SK-N-SH (cell line): ENCODE measurements at regions not wholly inside any gene's neighbourhood (a gene's known extent, or its start where the extent isn't known, plus 50 kb on each side); places are given as distances from the start of the nearest gene placed in this dataset.

Source experiments
- CTCF ChIA-PET: fragments of 300-600, 350-600 bp; formaldehyde crosslinking; extraction: SDS; loops from one replicate; lab custom pipeline; 2021; lab: Yijun Ruan, JAX
- POLR2A ChIA-PET: fragments of 350-600 bp; sonication (Branson Sonifier 250); formaldehyde crosslinking; extraction: SDS; loops from one replicate; lab custom pipeline; 2020; ENCODE audit warnings: antibody characterized with exemption, inconsistent platforms; lab: Yijun Ruan, JAX
- DNase-seq: peaks from one replicate; pipeline ENCODE4 v3.0.0; 2012
- H2AFZ ChIP-seq: fragments of 200-600 bp; sonication (generic); 2 replicates; pipeline ENCODE4 v1.8.1; 2016; ENCODE audit warnings: antibody characterized with exemption, mild to moderate bottlenecking, low read depth
- H3F3A ChIP-seq: fragments of 200-600 bp; sonication (generic); replicated peaks from 2 replicates; pipeline ENCODE3; 2016; ENCODE audit warnings: antibody characterized with exemption, mild to moderate bottlenecking; ENCODE audit not compliant: insufficient read depth
- H3K27ac ChIP-seq, 2 experiments: fragments of 200-500 bp in 1 of 2; fragments of 200-600 bp in 1 of 2; sonication (Bioruptor generic) in 1 of 2; sonication (generic), shearing (Covaris generic) in 1 of 2; 2 replicates each; pipeline versions ENCODE4 v1.5.1 to v1.6.1; 2014 to 2016; ENCODE audit warnings: low read depth in 2 of 2, inconsistent platforms in 1 of 2, low read length in 1 of 2, mild to moderate bottlenecking in 1 of 2, mixed read lengths in 1 of 2
- H3K27me3 ChIP-seq: fragments of 200-600 bp; sonication (generic), shearing (Covaris generic); 2 replicates; pipeline ENCODE4 v1.6.1; 2016; ENCODE audit warnings: mixed run types; ENCODE audit not compliant: insufficient read depth
- H3K36me3 ChIP-seq, 2 experiments: fragments of 200-500 bp in 1 of 2; fragments of 200-600 bp in 1 of 2; sonication (Bioruptor generic) in 1 of 2; sonication (generic) in 1 of 2; replicated peaks in 1 of 2; 2 replicates each; pipeline versions ENCODE3 to v1.5.1; 2014 to 2016; ENCODE audit warnings: low read length in 1 of 2, mild to moderate bottlenecking in 1 of 2; ENCODE audit not compliant: insufficient read depth in 2 of 2, control insufficient read depth in 1 of 2
- H3K4me1 ChIP-seq, 2 experiments: fragments of 200-500 bp in 1 of 2; fragments of 200-600 bp in 1 of 2; sonication (Bioruptor generic) in 1 of 2; sonication (generic), shearing (Covaris generic) in 1 of 2; 2 replicates each; pipeline versions ENCODE4 v1.5.1 to v1.6.1; 2014 to 2016; ENCODE audit warnings: low read depth in 1 of 2, low read length in 1 of 2, mixed run types in 1 of 2; ENCODE audit not compliant: insufficient read depth in 2 of 2, control insufficient read depth in 1 of 2
- H3K4me2 ChIP-seq: fragments of 200-600 bp; sonication (generic), shearing (Covaris generic); 2 replicates; pipeline ENCODE4 v1.6.1; 2017; ENCODE audit warnings: mixed run types
- H3K4me3 ChIP-seq, 2 experiments: fragments of 200-500 bp in 1 of 2; fragments of 200-600 bp in 1 of 2; sonication (Bioruptor generic) in 1 of 2; sonication (generic), shearing (Covaris generic) in 1 of 2; 2 replicates each; pipeline versions ENCODE4 v1.5.1 to v1.8.1; 2014 to 2016; ENCODE audit warnings: low read depth in 2 of 2, inconsistent platforms in 1 of 2, low read length in 1 of 2, mild to moderate bottlenecking in 1 of 2, mixed read lengths in 1 of 2, moderate library complexity in 1 of 2
- H3K79me2 ChIP-seq: fragments of 200-600 bp; sonication (generic); 2 replicates; pipeline ENCODE4 v1.8.1; 2017; ENCODE audit warnings: mild to moderate bottlenecking; ENCODE audit not compliant: insufficient read depth
- H3K9ac ChIP-seq: fragments of 200-600 bp; sonication (generic); 2 replicates; pipeline ENCODE4 v1.6.1; 2017; ENCODE audit warnings: mixed run types
- H3K9me2 ChIP-seq: fragments of 200-600 bp; sonication (generic); 2 replicates; pipeline ENCODE4 v1.6.1; 2017; ENCODE audit warnings: mixed run types
- H3K9me3 ChIP-seq: fragments of 200-600 bp; sonication (generic); 2 replicates; pipeline ENCODE4 v1.6.1; 2017; ENCODE audit warnings: mixed run types, mild to moderate bottlenecking, moderate library complexity
- H4K20me1 ChIP-seq: fragments of 200-600 bp; sonication (generic); 2 replicates; pipeline ENCODE4 v1.6.1; 2017; ENCODE audit warnings: mild to moderate bottlenecking, mixed run types; ENCODE audit not compliant: insufficient read depth
- CHD2 ChIP-seq: fragments of 150-350 bp; IDR thresholded peaks from 2 replicates; pipeline ENCODE4 v1.6.1; 2018; ENCODE audit warnings: low read length; ENCODE audit not compliant: partially characterized antibody
- EP300 ChIP-seq, 2 experiments: IDR thresholded peaks; 2 replicates each; pipeline versions ENCODE4 v1.4.0 to v1.6.1; 2012; ENCODE audit warnings: borderline replicate concordance in 1 of 2, low read depth in 1 of 2, low read length in 1 of 2
- FOXJ3 ChIP-seq: sonication (generic); formaldehyde crosslinking; IDR thresholded peaks from 2 replicates; pipeline ENCODE4 v1.5.1; 2020; ENCODE audit warnings: mild to moderate bottlenecking, missing genetic modification reagents
- JUND ChIP-seq: IDR thresholded peaks from 2 replicates; pipeline ENCODE4 v1.4.0; 2012
- MXI1 ChIP-seq: IDR thresholded peaks from 2 replicates; pipeline ENCODE4 v1.6.1; 2012; ENCODE audit warnings: mild to moderate bottlenecking, low read depth, low read length, improper control_type of control experiment
- NFIC ChIP-seq: IDR thresholded peaks from 2 replicates; pipeline ENCODE4 v1.4.0; 2012; ENCODE audit warnings: borderline replicate concordance
- POLR2AphosphoS5 ChIP-seq: IDR thresholded peaks from 2 replicates; pipeline ENCODE4 v1.6.1; 2012; ENCODE audit warnings: low read depth, low read length
- RFX5 ChIP-seq: IDR thresholded peaks from 2 replicates; pipeline ENCODE4 v1.6.1; 2012; ENCODE audit warnings: mild to moderate bottlenecking, improper control_type of control experiment, low read length
- RXRA ChIP-seq: IDR thresholded peaks from 2 replicates; pipeline ENCODE4 v1.4.0; 2012; ENCODE audit warnings: low read depth, mild to moderate bottlenecking, borderline replicate concordance
- SIN3A ChIP-seq: IDR thresholded peaks from 2 replicates; pipeline ENCODE4 v1.6.1; 2012; ENCODE audit warnings: low read depth, mild to moderate bottlenecking, low read length, moderate library complexity, borderline replicate concordance
- SMC3 ChIP-seq: IDR thresholded peaks from 2 replicates; pipeline ENCODE4 v1.6.1; 2012; ENCODE audit warnings: low read depth, low read length, improper control_type of control experiment
- TCF12 ChIP-seq: IDR thresholded peaks from 2 replicates; pipeline ENCODE4 v1.4.0; 2012
- YY1 ChIP-seq: IDR thresholded peaks from 2 replicates; pipeline ENCODE4 v1.4.0; 2012; ENCODE audit warnings: low read depth, mild to moderate bottlenecking
- WGBS: methylation state at CpG from one replicate; pipeline ENCODE4 v1.1.6; 2017; ENCODE audit warnings: low lambda C conversion rate; 5-methylcytosine and 5-hydroxymethylcytosine counted together
- TF ChIP-seq, protein P1 (sequence below): IDR thresholded peaks from 2 replicates; pipeline ENCODE4 v1.4.0; 2012; ENCODE audit warnings: low read depth, borderline replicate concordance
- TF ChIP-seq, protein P2 (sequence below): IDR thresholded peaks from 2 replicates; pipeline ENCODE4 v1.4.0; 2012; ENCODE audit warnings: low read depth
- TF ChIP-seq, protein P3 (sequence below): IDR thresholded peaks from 2 replicates; pipeline ENCODE4; 2012
- TF ChIP-seq, protein P4 (sequence below): IDR thresholded peaks from 2 replicates; pipeline ENCODE4 v1.6.1; 2012; ENCODE audit warnings: mild to moderate bottlenecking, low read depth, low read length, moderate library complexity

DNA sequence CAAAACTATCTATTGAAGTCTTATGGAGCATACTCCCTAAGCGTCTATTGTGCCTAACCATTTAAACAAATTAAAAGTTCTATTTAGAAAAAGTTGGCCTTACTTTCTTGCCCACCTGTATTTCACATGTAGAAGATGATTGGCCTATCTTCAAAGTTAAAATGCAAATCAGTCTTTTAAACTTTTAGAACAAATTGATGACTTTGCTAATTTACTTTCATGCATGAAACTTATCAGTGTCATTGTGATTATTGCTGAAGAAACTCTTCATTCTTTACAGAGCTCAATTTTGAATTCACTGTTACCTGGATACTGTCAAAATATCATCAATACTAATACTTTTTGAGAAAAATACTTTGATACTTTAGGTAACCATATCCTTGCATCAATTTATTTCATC, 216.1 kb downstream of the COX7C start:
- CTCF ChIA-PET, result no interaction called here
- no peak overlapping the region for H3K4me2 ChIP-seq
- no peak for DNase-seq
- no peaks in the 10 kb centered on the region for H3F3A ChIP-seq
- TF ChIP-seq, protein P1, sequence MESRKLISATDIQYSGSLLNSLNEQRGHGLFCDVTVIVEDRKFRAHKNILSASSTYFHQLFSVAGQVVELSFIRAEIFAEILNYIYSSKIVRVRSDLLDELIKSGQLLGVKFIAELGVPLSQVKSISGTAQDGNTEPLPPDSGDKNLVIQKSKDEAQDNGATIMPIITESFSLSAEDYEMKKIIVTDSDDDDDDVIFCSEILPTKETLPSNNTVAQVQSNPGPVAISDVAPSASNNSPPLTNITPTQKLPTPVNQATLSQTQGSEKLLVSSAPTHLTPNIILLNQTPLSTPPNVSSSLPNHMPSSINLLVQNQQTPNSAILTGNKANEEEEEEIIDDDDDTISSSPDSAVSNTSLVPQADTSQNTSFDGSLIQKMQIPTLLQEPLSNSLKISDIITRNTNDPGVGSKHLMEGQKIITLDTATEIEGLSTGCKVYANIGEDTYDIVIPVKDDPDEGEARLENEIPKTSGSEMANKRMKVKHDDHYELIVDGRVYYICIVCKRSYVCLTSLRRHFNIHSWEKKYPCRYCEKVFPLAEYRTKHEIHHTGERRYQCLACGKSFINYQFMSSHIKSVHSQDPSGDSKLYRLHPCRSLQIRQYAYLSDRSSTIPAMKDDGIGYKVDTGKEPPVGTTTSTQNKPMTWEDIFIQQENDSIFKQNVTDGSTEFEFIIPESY, result no peak
- TF ChIP-seq TCF12 (no peak), SIN3A (no peak), JUND (no peak), FOXJ3 (CRISPR knock-in tag) (no peak), MXI1 (no peak), EP300 (IDR thresholded peaks at IDR 0.05; ENCODE audit: borderline replicate concordance in 1 of 2, low read depth in 1 of 2, low read length in 1 of 2) (no peak), POLR2AphosphoS5 (no peak), RXRA (no peak)
- TF ChIP-seq, protein P2, sequence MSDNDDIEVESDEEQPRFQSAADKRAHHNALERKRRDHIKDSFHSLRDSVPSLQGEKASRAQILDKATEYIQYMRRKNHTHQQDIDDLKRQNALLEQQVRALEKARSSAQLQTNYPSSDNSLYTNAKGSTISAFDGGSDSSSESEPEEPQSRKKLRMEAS, result no peak
- TF ChIP-seq, protein P3, sequence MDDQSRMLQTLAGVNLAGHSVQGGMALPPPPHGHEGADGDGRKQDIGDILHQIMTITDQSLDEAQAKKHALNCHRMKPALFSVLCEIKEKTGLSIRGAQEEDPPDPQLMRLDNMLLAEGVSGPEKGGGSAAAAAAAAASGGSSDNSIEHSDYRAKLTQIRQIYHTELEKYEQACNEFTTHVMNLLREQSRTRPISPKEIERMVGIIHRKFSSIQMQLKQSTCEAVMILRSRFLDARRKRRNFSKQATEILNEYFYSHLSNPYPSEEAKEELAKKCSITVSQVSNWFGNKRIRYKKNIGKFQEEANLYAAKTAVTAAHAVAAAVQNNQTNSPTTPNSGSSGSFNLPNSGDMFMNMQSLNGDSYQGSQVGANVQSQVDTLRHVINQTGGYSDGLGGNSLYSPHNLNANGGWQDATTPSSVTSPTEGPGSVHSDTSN, result no peak
- TF ChIP-seq, all 33 proteins: peak for 0
- Histone ChIP-seq H3K4me1 (no peaks in the 10 kb centered on the region), H2AFZ (no peak overlapping the region), H3K79me2 (no peaks in the 10 kb centered on the region), H3K27ac (no peak overlapping the region), H3K9me3 (no peaks in the 10 kb centered on the region), H4K20me1 (no peaks in the 10 kb centered on the region), H3K27me3 (no peaks in the 10 kb centered on the region), H3K9ac (no peak overlapping the region), H3K36me3 (no peaks in the 10 kb centered on the region), H3K4me3 (no peak overlapping the region), H3K9me2 (no peaks in the 10 kb centered on the region)
- WGBS, result 12% methylated on average over 1 of the region's 1 CpG
- POLR2A ChIA-PET, result no interaction called here

DNA sequence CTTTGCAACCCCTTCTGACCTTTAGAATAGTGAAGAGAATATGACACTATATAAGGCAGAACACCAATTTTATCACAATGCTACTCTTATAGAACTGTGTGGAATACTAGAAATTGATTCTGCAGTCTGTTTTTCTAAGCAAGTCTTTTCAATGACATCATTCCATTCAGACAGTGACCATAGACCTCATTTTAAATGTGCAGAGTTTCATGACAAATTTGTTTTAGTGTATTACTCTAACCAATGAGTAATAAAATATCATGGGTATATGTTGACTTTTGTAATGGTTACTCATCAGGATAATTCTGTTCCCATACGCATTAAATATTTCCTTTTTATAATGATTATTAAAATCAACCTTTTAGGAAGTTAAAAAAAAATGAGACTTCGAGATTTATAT, 219.9 kb downstream of the COX7C start:
- Histone ChIP-seq H3K36me3 (no peaks in the 10 kb centered on the region), H2AFZ (no peak overlapping the region), H3K27ac (no peak overlapping the region), H3F3A (no peaks in the 10 kb centered on the region), H4K20me1 (no peaks in the 10 kb centered on the region), H3K9ac (no peak overlapping the region), H3K4me1 (no peaks in the 10 kb centered on the region), H3K79me2 (no peaks in the 10 kb centered on the region), H3K9me3 (no peaks in the 10 kb centered on the region), H3K9me2 (no peaks in the 10 kb centered on the region), H3K4me3 (no peak overlapping the region), H3K4me2 (no peak overlapping the region), H3K27me3 (no peaks in the 10 kb centered on the region)
- DNase-seq, result no peak
- 5% methylated on average over 2 of the region's 2 CpGs for WGBS
- ChIA-PET POLR2A (no interaction called here), CTCF (no interaction called here)
- TF ChIP-seq RFX5 (no peak), YY1 (no peak), RXRA (no peak), MXI1 (no peak), EP300 (IDR thresholded peaks at IDR 0.05; ENCODE audit: borderline replicate concordance in 1 of 2, low read depth in 1 of 2, low read length in 1 of 2) (no peak), SMC3 (no peak), SIN3A (no peak), CHD2 (no peak), NFIC (no peak)
- TF ChIP-seq, protein P4, sequence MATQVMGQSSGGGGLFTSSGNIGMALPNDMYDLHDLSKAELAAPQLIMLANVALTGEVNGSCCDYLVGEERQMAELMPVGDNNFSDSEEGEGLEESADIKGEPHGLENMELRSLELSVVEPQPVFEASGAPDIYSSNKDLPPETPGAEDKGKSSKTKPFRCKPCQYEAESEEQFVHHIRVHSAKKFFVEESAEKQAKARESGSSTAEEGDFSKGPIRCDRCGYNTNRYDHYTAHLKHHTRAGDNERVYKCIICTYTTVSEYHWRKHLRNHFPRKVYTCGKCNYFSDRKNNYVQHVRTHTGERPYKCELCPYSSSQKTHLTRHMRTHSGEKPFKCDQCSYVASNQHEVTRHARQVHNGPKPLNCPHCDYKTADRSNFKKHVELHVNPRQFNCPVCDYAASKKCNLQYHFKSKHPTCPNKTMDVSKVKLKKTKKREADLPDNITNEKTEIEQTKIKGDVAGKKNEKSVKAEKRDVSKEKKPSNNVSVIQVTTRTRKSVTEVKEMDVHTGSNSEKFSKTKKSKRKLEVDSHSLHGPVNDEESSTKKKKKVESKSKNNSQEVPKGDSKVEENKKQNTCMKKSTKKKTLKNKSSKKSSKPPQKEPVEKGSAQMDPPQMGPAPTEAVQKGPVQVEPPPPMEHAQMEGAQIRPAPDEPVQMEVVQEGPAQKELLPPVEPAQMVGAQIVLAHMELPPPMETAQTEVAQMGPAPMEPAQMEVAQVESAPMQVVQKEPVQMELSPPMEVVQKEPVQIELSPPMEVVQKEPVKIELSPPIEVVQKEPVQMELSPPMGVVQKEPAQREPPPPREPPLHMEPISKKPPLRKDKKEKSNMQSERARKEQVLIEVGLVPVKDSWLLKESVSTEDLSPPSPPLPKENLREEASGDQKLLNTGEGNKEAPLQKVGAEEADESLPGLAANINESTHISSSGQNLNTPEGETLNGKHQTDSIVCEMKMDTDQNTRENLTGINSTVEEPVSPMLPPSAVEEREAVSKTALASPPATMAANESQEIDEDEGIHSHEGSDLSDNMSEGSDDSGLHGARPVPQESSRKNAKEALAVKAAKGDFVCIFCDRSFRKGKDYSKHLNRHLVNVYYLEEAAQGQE, result no peak
